NCI-H446 (cell line): ENCODE measurements at regions not wholly inside any gene's neighbourhood (a gene's known extent, or its start where the extent isn't known, plus 50 kb on each side); places are given as distances from the start of the nearest gene placed in this dataset.
"Not testable (repeated sequence)": the region's sequence is repeated elsewhere in the genome, so short reads cannot be mapped to it uniquely, and the experiment has no call there.

ENCODE experiments used
- DNase-seq, 2 experiments: peaks; one replicate each; lab custom pipeline; 2025; lab: John Stamatoyannopoulos, UW

- no peak for DNase-seq
Measured at GRCh38 chr12:75798136-75798926, 233.2 kb downstream of the PHLDA1 start.

- DNase-seq: no peak
Measured at GRCh38 chr12:75795125-75795524, 236.5 kb downstream of the PHLDA1 start.

GRCh38 chr12:75792687-75793086 lies 238.9 kb downstream of the PHLDA1 start:
- DNase-seq: no peak

GRCh38 chr12:75790219-75790618 lies 241.4 kb downstream of the PHLDA1 start:
- DNase-seq: no peak

- DNase-seq: not testable (repeated sequence)
Measured at GRCh38 chr12:75787146-75787545, 244.4 kb downstream of the PHLDA1 start.

GRCh38 chr12:75786070-75786469 lies 245.5 kb downstream of the PHLDA1 start:
- DNase-seq: no peak

- DNase-seq: peak in 1 of 2 experiments; percentile 73
Measured at GRCh38 chr12:75784591-75784990, 247.0 kb downstream of the PHLDA1 start.

- peak in 1 of 2 experiments; percentile 46 for DNase-seq
Measured at GRCh38 chr12:75783093-75783877, 248.3 kb downstream of the PHLDA1 start.

GRCh38 chr12:75782069-75782581 lies 249.5 kb downstream of the PHLDA1 start:
- no peak for DNase-seq

GRCh38 chr12:75781532-75782046 lies 250.0 kb downstream of the PHLDA1 start:
- no peak for DNase-seq

- no peak for DNase-seq
Measured at GRCh38 chr12:75779891-75780496, 251.6 kb downstream of the PHLDA1 start.

GRCh38 chr12:75774261-75775052 lies 257.1 kb downstream of the PHLDA1 start:
- no peak for DNase-seq

- no peak for DNase-seq
Measured at GRCh38 chr12:75773377-75773776, 258.2 kb downstream of the PHLDA1 start.

- no peak for DNase-seq
Measured at GRCh38 chr12:75771023-75771422, 259.6 kb upstream of the KRR1 start.

- DNase-seq: no peak
Measured at GRCh38 chr12:75767957-75768356, 256.5 kb upstream of the KRR1 start.

- DNase-seq: no peak
Measured at GRCh38 chr12:75766263-75767160, 255.1 kb upstream of the KRR1 start.

GRCh38 chr12:75765170-75766059 lies 254.0 kb upstream of the KRR1 start:
- DNase-seq: no peak

GRCh38 chr12:75764091-75764841 lies 252.9 kb upstream of the KRR1 start:
- no peak for DNase-seq
